ENCODE measurements at regions not wholly inside any gene's neighbourhood (a gene's known extent, or its start where the extent isn't known, plus 50 kb on each side); places are given as distances from the start of the nearest gene placed in this dataset.

DNA sequence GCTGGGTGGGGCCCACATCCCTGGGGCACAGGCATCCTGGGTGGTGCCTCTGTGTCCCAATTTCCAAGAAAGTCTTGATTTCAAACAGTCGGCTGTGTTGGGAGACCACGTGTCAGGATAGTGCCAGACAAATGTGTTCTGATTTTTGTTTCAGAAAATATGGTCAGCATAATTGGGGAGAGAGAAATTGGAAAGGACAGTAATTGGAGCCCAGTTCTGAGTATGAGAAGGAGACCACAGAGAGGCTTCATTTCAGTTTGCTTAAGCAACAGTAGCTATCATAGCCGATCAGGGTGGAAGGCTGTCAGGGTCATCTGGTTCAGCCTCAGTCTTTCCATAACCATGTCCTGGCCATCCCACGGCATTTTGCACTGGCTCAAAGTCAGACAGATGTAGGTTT, 220.7 kb downstream of the CDC5L start:
- no peak for DNase-seq (ENCODE audit: low spot score)

DNA sequence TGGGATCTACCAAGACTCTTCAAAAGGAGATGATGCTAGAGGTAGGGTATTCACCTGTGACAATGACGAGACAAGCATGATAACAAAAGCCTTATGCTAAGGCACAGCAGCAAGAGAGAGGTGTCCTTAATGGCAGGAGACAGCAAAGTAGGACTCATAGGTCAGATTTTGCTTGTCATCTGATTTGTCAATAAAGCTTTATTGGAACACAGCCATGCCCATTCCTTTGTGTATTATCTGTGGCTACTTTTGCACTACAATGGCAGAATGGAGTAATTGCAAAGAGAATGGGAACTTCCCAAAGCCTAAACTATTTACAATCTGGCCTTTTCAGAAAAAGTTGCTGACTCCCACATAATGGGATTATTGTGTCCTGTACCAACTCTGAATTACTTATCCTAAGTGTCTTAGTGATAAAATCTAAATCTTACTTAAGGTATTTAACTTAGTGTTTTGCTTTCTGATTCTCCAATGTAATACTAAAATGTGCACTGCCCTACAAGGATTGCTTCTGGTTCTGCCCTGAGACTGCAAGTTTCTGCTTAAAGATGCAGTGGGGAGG, 221.6 kb downstream of the CDC5L start:
- no peak for DNase-seq (ENCODE audit: low spot score)

DNA sequence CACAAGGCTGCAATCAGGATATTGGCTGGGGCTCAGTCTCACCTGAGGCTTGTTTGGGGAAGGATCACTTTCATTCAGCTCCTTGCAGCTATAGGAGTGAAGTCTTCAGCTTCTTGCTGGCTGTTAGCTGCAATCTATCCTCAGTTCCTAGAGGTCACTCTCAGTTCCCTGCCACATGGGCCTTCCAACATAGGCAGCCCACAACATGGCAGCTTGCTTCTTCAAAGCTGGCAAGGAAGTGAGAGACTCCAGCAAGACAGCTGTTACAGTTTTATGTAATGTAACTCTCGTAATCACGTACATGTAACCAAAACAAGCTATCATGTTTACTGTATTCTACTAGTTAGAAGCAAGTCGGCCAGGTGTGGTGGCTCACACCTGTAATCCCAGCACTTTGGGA, 226.9 kb downstream of the CDC5L start:
- no peak for DNase-seq (ENCODE audit: low spot score)

DNA sequence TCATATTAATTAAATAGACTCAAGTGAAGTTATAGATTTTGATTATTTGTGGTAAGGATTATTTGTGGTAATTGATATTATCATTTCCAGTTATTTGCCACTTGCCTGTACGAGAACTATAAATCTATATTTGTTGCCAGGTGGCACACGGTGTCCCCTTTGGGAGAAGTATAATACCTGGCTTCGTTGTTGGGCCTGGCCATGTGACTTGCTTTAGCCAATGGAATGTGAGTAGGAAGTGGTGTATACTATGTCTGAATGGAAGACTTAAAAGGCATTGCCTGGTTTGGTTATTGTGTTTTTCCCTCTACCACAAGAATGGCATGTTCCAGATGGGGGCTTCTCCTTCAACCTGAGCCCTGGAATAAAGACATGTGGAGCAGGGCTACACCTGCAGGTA, 228.1 kb downstream of the CDC5L start:
- no peak for DNase-seq (ENCODE audit: low spot score)

DNA sequence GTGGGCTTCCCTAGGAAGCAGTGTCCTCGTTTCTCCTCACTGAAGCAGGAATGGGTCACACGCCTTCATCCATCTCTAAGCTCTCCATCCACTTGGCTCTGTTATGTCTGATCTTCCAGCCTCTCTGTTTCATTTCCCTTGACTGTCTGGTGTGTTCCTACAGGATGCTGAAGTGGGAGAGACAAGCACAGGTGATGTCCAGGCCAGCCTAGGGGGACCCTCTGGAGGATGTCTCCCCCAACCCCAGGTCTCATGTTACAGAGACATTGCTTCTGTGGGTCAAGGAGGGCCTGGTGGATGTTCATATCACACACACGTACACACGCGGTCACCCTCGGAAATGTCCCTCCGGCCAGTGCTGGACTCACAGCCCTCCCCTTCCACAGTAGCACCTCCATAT, 229.9 kb downstream of the CDC5L start:
- no peak for DNase-seq (ENCODE audit: low spot score)

- DNase-seq (ENCODE audit: low spot score): no peak
Measured at GRCh38 chr6:44618371-44618770, 230.9 kb downstream of the CDC5L start.

DNA sequence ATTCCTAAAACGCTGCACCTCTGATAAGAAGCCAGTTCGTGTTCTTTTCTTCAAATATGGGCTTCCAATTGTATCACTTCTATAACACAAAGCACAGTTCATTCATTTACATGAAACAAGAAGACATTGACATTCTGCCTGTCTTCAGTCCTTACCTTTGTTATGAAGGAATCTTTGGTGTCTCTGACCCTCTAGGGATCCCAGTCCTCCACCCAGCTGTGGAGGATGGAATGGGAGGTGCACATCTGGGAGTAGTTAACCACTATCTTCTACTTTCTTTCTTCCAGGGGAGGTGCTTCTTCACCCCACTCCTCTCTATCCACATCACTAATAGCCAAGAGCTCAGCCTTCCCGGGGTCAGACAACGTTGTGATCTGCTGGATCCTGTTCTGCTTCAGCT, 233.4 kb downstream of the CDC5L start:
- DNase-seq (ENCODE audit: low spot score): no peak

- no peak for DNase-seq (ENCODE audit: low spot score)
Measured at GRCh38 chr6:44621846-44622245, 234.3 kb downstream of the CDC5L start.

GRCh38 chr6:44622555-44622954, 235.0 kb downstream of the CDC5L start:
- DNase-seq (ENCODE audit: low spot score): no peak

DNA sequence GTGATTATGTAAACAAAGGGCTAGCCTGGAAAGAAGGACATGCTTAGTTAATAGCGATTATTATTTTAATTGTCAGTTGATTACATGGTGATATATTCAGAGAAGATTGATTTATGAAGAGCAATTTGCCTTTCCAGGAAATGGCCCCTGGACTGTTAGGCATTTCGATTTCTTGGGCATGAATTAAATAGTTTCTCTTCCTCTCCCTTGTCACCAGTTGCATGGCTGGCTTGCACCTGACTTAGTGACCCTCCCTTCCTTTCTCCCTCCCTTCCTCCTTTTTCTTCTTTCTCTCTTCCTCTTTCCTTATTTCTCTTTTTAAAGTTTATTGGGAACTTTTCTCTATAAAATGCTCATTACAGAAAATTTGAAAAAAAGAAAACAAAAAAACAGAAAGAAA, 235.4 kb downstream of the CDC5L start:
- no peak for DNase-seq (ENCODE audit: low spot score)

- no peak for DNase-seq (ENCODE audit: low spot score)
Measured at GRCh38 chr6:44624226-44624625, 236.7 kb downstream of the CDC5L start.

DNA sequence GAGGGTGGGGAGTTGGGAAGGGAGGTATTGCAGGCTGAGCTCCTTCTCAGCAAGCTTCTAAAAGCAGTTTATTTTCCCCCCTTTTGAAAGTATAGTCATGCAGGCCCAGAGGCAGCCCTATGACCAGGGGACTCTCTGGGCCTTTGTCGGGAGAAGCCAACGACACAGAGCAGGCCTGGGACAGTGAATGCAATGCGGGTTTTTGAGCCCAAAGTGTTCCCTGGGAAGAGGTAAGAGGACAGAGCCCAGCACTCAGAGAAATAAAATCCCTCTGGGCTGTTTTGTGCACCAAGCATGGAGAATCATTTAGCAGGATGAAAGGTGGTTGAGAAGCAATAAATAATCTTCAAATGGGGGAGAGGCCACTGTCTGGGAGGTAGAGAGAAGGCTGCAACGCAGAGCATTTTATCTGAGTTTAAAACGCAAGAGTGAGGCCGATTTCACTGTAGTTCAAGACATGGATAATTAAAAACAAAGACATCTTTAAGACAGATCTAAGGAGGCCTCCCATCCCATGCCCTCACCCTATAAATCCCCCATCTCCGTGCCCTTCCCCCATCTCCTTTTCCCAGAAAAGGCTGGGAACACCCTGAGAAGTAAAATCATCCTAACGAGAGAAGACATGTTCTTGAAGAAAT, 237.5 kb downstream of the CDC5L start:
- no peak for DNase-seq (ENCODE audit: low spot score)

DNA sequence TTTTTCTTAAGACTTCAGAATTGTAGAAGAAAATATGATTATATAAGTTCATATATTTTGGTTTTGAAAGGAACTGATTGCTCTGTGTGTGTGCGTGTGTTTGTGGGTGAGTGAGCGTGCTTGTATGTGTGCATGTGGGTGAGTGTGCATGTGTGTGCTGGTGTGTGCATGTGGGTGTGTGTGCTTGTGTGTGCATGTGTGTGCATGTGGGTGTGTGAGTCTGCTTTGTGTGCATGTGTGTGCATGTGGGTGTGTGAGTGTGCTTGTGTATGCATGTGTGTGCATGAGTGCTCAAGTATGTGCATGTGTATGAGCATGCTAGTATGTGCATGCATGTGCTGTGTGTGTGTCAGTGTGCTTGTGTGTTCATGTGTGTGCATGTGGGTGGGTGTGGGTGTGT, 238.5 kb downstream of the CDC5L start:
- no peak for DNase-seq (ENCODE audit: low spot score)

DNA sequence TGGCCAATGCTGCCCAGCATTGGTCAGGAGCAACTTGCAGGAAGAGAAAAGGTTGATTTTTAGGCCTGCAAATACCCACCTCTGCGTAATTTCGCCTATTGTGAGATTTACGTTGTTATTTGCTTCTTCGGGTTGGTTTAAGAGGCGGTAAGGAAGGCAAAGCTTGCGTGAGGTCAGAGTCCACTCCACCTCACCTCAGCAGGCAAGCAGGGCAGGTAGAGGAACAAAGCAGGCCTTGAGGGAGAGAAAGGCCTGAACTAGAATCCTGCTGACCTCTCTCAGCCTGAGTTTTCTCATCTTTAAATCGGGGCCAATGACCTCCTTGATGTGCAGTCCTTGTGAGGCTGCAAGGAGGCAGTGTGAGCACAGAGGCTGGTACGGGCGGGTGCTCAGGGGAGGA, 239.1 kb downstream of the CDC5L start:
- no peak for DNase-seq (ENCODE audit: low spot score)

DNA sequence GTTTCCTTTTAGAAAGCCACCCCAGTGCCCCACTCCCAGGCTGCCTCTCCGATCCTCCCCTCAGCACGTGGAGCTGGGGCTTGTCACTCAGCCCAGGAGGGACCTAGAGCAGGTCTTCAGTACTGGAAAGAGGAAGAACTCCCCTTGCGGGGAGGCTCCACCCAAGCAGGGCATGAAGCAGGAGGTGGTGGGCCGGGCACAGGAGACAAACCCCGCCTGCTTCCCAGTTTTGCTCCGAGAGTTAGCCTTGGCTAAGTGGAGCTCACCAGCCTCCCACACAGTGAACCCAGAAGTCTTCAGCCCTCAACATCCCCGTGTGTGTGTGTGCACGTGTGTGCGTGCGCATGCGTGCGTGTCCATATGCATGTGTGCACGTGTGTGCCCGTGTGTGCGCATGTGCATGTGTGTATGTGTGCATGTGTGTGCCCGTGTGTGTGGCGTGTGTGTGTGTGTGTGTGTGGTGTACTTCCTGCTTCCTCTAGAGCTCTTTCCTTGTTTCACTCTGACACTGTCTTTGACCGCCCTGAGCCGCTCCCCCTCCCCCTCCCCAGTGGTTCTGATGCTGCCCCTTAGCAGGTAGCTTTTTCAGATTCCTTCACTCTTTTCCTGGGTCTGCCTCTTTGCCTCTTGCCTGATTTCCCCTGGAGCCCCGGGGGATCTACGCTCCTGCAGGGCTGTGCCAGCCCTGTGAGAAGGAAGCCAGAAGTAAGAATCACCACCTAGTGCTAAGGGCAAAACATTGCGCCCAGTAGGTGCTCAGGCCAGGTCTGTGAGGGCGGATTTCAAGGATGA, 239.8 kb downstream of the CDC5L start:
- no peak for DNase-seq (ENCODE audit: low spot score)

DNA sequence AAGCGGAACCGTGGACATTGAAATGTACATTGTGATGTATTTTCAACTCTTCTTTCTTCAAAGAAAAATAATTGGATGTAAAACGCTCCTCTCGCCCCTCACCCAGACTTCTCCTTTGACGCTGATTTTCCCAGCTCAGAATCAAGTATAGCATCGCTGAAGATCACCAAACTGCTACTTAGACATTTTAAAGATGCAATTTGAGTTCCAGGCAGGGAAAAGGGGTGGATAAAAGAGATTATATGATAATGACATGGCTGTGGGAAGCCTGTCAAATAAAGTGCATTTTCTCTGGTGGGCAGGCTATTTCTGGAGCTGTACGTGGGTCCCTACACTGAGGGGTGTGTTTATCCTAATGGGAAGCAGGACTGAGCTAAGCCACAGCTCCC, 240.4 kb downstream of the CDC5L start:
- DNase-seq (ENCODE audit: low spot score): no peak

DNA sequence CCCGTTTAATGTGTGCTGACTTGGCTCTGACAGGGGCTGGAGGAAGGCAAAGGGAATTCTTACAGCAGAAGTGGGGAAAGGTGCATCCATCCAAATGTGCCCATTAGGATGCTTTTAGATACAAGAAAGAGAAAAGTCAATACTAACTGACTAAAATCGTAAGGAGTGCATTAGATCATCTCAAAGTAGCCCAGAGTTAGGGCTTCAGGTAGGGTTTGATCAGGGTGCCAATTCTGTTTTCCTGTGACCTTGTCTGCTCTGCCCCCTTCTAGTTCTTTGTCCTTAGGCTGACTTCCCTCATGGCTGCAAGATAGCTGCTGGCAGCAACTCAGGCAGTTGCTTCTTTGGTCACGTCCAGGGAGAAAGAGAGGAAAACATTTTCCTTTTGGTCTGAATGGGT, 240.8 kb downstream of the CDC5L start:
- DNase-seq (ENCODE audit: low spot score): no peak

GRCh38 chr6:44629636-44630035, 242.1 kb downstream of the CDC5L start:
- no peak for DNase-seq (ENCODE audit: low spot score)

GRCh38 chr6:44630125-44631028, 242.9 kb downstream of the CDC5L start:
- peak; percentile 10 for DNase-seq (ENCODE audit: low spot score)

GRCh38 chr6:44631968-44632367, 244.5 kb downstream of the CDC5L start:
- no peak for DNase-seq (ENCODE audit: low spot score)

GRCh38 chr6:44634321-44634720, 246.8 kb downstream of the CDC5L start:
- no peak for DNase-seq (ENCODE audit: low spot score)

DNA sequence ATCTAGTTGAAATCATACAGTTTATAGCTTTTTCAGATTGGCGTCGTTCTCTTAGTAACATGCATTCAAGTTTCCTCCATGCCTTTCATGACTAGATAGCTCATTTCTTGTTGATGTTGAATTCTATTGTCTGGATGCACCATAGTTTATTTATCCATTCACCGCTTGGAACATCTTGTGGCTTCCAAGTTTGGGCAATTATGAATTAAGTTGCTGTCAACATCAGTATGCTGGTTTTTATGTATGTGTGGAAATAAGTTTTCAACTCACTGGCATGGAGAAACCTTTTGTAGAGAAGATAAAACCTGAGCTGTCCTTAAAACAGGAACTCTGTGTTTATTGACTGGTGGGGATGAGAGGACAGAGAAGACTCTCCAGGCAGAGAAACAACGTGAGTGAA, 248.0 kb downstream of the CDC5L start:
- no peak for DNase-seq (ENCODE audit: low spot score)

Measured in germinal center (tissue), 1 donor.